GM23248 (cell line): ENCODE measurements at regions not wholly inside any gene's neighbourhood (a gene's known extent, or its start where the extent isn't known, plus 50 kb on each side); places are given as distances from the start of the nearest gene placed in this dataset.

ENCODE experiments used
- EZH2 ChIP-seq: fragments of 200-600 bp; sonication (generic); IDR thresholded peaks from 2 replicates; pipeline ENCODE4 v1.6.1; 2018; ENCODE audit warnings: antibody characterized with exemption, mild to moderate bottlenecking; ENCODE audit not compliant: insufficient read depth, poor library complexity, severe bottlenecking
- EZH2phosphoT487 ChIP-seq: fragments of 200-600 bp; sonication (generic); IDR thresholded peaks from 2 replicates; pipeline ENCODE4 v1.6.1; 2018; ENCODE audit warnings: antibody characterized with exemption, moderate library complexity, mild to moderate bottlenecking, low read depth; ENCODE audit not compliant: insufficient read depth

DNA sequence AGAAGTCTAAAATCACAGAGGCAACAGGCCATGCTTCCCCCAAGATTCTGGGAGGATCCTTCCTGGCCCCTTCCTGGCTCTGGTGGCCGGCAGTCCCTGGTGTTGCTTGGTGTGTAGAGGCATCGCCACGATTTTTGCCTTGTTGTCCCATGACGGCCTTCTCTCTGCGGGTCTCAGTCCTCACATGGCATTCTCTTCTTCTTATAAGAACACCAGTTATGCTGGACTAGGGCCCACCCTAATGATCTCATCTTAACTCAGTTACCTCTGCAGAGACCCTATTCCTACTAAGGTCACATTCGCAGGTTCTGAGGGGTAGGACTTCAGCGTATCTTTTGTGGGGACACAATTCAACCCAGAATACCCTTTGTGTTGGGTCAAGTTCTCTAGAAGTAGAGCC is 168.0 kb downstream of the LINC00237 start:
- TF ChIP-seq EZH2 (no peak), EZH2phosphoT487 (no peak)
